ENCODE measurements at regions not wholly inside any gene's neighbourhood (a gene's known extent, or its start where the extent isn't known, plus 50 kb on each side); places are given as distances from the start of the nearest gene placed in this dataset.

DNA sequence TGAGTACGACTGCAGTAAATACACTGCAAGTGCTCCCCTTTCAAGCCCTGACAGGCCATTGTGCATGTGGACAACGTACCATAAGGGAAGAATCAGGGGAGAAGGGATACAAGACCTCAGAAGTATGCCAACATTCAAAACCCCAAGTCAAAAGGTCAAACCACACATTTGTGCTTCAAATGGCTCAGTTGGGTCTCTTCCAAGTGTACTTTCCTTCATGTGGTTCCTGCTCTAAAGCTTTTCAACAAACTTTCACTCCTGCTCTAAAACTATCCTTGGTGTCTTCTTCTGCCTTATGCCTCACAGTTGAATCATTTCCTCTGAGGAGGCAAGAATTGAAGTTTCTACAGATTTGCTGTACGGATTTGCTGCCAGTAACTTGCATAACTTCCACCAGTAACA lies 305.7 kb upstream of the SLIT2 start:
- Histone ChIP-seq H3K27me3 (ENCODE audit: insufficient read depth, low read length) (no peaks in the 10 kb centered on the region), H3K27ac (ENCODE audit: low read depth, low read length) (no peak overlapping the region), H3K36me3 (ENCODE audit: insufficient read depth, low read length) (no peaks in the 10 kb centered on the region), H3K4me1 (ENCODE audit: insufficient read depth, low read length) (no peaks in the 10 kb centered on the region), H3K9me3 (ENCODE audit: control insufficient read depth in 1 of 2, low read length in 2 of 2) (no peaks in the 10 kb centered on the region), H3K4me3 (ENCODE audit: low read length in 2 of 2) (no peak overlapping the region)
- Mint-ChIP-seq H3K36me3 (no peaks in the 10 kb centered on the region), H3K27ac (no peak overlapping the region), H3K27me3 (no peaks in the 10 kb centered on the region), H3K4me3 (no peak overlapping the region), H3K4me1 (no peaks in the 10 kb centered on the region), H3K9me3 (peaks cover 0 to 17% (median 7%) of the 10 kb centered on the region in 8 donors)
- ChIA-PET CTCF (ENCODE audit: partially characterized antibody) (no interaction called here), POLR2A (ENCODE audit: partially characterized antibody) (no interaction called here)
- intact Hi-C loops (cut with micrococcal nuclease) = no loop called here
- DNase-seq = no peak

DNA sequence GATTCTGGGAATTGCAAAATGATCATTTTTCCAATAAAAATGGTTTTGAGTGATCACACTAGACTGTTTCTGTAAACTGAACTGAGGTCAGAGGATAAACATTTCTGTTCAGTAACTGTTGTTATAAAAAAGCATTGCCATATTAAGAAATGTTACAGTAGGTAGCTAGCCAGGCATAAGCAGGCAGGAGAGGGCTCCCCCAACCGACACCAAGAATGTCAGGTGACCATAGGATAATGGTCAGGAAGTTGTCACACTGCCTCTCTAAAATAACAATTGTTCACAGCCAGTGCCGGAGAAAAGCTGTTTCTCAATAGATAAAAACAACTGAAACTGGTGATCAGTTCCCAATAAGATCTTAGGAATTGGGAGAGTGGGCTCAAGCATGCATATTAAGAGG lies 306.2 kb upstream of the SLIT2 start:
- Mint-ChIP-seq H3K27ac (no peak overlapping the region), H3K36me3 (no peaks in the 10 kb centered on the region), H3K9me3 (peaks cover 0 to 17% (median 8%) of the 10 kb centered on the region in 8 donors), H3K4me1 (no peaks in the 10 kb centered on the region), H3K4me3 (no peak overlapping the region), H3K27me3 (no peaks in the 10 kb centered on the region)
- no peaks in the 10 kb centered on the region for H3K9me3 ChIP-seq (ENCODE audit: control insufficient read depth in 1 of 2, low read length in 2 of 2)
- intact Hi-C loops (cut with micrococcal nuclease) = no loop called here
- H3K36me3 ChIP-seq (ENCODE audit: insufficient read depth, low read length) = no peaks in the 10 kb centered on the region
- H3K4me3 ChIP-seq (ENCODE audit: low read length in 2 of 2) = no peak overlapping the region
- H3K4me1 ChIP-seq (ENCODE audit: insufficient read depth, low read length) = no peaks in the 10 kb centered on the region
- POLR2A ChIA-PET (ENCODE audit: partially characterized antibody) = no interaction called here
- no peak for DNase-seq
- no peak overlapping the region for H3K27ac ChIP-seq (ENCODE audit: low read depth, low read length)
- CTCF ChIA-PET (ENCODE audit: partially characterized antibody) = no interaction called here
- no peaks in the 10 kb centered on the region for H3K27me3 ChIP-seq (ENCODE audit: insufficient read depth, low read length)

DNA sequence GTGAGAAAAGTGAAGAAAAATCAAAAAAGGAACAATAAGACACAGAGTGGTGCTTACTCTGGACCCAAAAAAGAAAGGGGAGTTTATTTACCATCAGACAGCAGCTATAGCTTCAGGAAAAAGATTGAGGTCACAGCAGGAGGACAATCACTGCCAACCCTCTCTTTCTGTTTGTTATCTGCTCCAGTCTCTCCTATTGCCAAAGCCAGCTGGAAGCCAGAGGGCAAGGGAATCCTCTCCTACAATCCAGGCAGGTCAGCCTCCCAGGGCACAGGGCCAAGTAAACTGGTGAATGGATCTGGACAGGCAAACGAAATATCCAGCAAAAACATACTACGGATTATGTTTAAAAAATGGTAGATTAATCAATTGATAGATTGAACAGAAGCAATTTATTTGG lies 306.9 kb upstream of the SLIT2 start:
- peaks cover 0 to 17% (median 8%) of the 10 kb centered on the region in 8 donors for H3K9me3 Mint-ChIP-seq
- Histone ChIP-seq H3K27ac (ENCODE audit: low read depth, low read length) (no peak overlapping the region), H3K36me3 (ENCODE audit: insufficient read depth, low read length) (no peaks in the 10 kb centered on the region), H3K27me3 (ENCODE audit: insufficient read depth, low read length) (no peaks in the 10 kb centered on the region), H3K4me3 (ENCODE audit: low read length in 2 of 2) (no peak overlapping the region), H3K4me1 (ENCODE audit: insufficient read depth, low read length) (no peaks in the 10 kb centered on the region), H3K9me3 (ENCODE audit: control insufficient read depth in 1 of 2, low read length in 2 of 2) (no peaks in the 10 kb centered on the region)
- no peaks in the 10 kb centered on the region for H3K27me3 Mint-ChIP-seq
- POLR2A ChIA-PET (ENCODE audit: partially characterized antibody) = no interaction called here
- no peak overlapping the region for H3K27ac Mint-ChIP-seq
- intact Hi-C loops (cut with micrococcal nuclease) = no loop called here
- DNase-seq = no peak
- H3K4me3 Mint-ChIP-seq = no peak overlapping the region
- no peaks in the 10 kb centered on the region for H3K36me3 Mint-ChIP-seq
- CTCF ChIA-PET (ENCODE audit: partially characterized antibody) = no interaction called here
- H3K4me1 Mint-ChIP-seq = no peaks in the 10 kb centered on the region

DNA sequence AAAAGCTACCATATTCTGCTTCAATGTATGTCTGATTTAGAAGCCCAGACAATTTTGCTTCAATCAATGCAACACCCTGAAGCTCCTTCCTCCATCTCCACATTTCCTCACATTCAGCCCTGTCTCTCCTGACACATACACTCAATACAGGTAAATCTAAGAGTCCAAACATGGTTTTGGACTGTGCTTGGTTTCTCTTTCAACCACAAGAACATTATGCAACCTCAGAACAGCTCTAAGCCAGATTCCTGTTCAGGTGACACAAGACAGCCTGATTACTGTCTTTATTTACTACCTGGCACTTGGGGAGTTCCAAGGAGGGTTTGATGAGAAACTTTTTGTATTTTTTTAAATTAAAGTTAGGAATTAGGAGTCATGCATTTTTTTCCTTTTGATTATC lies 307.5 kb upstream of the SLIT2 start:
- no peaks in the 10 kb centered on the region for H3K27me3 Mint-ChIP-seq
- intact Hi-C loops (cut with micrococcal nuclease) = no loop called here
- no peaks in the 10 kb centered on the region for H3K36me3 Mint-ChIP-seq
- no peaks in the 10 kb centered on the region for H3K4me1 Mint-ChIP-seq
- Histone ChIP-seq H3K27me3 (ENCODE audit: insufficient read depth, low read length) (no peaks in the 10 kb centered on the region), H3K27ac (ENCODE audit: low read depth, low read length) (no peak overlapping the region), H3K9me3 (ENCODE audit: control insufficient read depth in 1 of 2, low read length in 2 of 2) (no peaks in the 10 kb centered on the region), H3K36me3 (ENCODE audit: insufficient read depth, low read length) (no peaks in the 10 kb centered on the region), H3K4me1 (ENCODE audit: insufficient read depth, low read length) (no peaks in the 10 kb centered on the region), H3K4me3 (ENCODE audit: low read length in 2 of 2) (no peak overlapping the region)
- H3K9me3 Mint-ChIP-seq = peaks cover 0 to 17% (median 8%) of the 10 kb centered on the region in 8 donors
- H3K4me3 Mint-ChIP-seq = no peak overlapping the region
- DNase-seq = no peak
- no peak overlapping the region for H3K27ac Mint-ChIP-seq
- POLR2A ChIA-PET (ENCODE audit: partially characterized antibody) = no interaction called here
- CTCF ChIA-PET (ENCODE audit: partially characterized antibody) = no interaction called here

DNA sequence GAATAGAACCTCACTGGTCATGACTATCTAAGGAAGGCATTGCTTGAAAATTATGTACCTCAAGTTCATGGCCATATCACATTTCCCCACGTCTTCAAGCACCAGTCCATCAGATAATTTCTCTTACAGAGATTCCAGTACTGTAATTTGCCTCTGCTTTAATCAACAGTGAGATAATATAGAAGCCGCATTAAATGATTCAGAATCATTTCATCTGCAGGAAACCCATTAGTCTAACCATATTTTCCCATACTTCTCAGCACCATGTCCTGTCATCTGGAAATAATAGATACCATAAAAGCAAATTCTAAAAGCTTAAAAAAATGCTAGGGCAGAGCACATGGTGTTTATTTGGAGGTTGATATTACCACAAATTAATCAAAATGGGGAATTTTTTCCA lies 310.3 kb upstream of the SLIT2 start:
- H3K4me3 Mint-ChIP-seq = no peak overlapping the region
- Histone ChIP-seq H3K36me3 (ENCODE audit: insufficient read depth, low read length) (no peaks in the 10 kb centered on the region), H3K4me1 (ENCODE audit: insufficient read depth, low read length) (no peaks in the 10 kb centered on the region), H3K27ac (ENCODE audit: low read depth, low read length) (no peak overlapping the region), H3K9me3 (ENCODE audit: control insufficient read depth in 1 of 2, low read length in 2 of 2) (no peaks in the 10 kb centered on the region), H3K27me3 (ENCODE audit: insufficient read depth, low read length) (no peaks in the 10 kb centered on the region), H3K4me3 (ENCODE audit: low read length in 2 of 2) (no peak overlapping the region)
- H3K4me1 Mint-ChIP-seq = no peaks in the 10 kb centered on the region
- no peaks in the 10 kb centered on the region for H3K27me3 Mint-ChIP-seq
- no peak overlapping the region for H3K27ac Mint-ChIP-seq
- DNase-seq = no peak
- H3K36me3 Mint-ChIP-seq = no peaks in the 10 kb centered on the region
- H3K9me3 Mint-ChIP-seq = peaks cover 0 to 9% (median 6%) of the 10 kb centered on the region in 8 donors
- intact Hi-C loops (cut with micrococcal nuclease) = no loop called here
- ChIA-PET POLR2A (ENCODE audit: partially characterized antibody) (no interaction called here), CTCF (ENCODE audit: partially characterized antibody) (no interaction called here)

DNA sequence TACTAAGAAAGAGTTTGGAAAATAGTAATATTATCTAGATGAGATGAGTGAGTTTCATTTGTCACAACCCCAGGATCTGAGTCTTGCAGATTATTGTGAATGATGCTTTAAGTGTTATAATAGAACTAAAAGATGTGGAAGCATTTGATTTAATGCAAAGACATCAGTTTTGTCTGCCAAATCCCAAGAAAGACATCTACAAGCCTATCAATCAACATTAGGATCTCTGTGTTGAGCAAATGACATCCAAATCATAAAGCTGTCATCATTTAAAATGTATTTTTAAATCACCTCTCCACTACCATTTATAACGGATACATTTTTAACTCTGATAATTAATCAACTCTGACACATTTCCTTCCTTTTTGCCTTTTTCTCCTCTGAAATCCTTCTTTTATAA lies 310.8 kb upstream of the SLIT2 start:
- H3K27me3 Mint-ChIP-seq = no peaks in the 10 kb centered on the region

DNA sequence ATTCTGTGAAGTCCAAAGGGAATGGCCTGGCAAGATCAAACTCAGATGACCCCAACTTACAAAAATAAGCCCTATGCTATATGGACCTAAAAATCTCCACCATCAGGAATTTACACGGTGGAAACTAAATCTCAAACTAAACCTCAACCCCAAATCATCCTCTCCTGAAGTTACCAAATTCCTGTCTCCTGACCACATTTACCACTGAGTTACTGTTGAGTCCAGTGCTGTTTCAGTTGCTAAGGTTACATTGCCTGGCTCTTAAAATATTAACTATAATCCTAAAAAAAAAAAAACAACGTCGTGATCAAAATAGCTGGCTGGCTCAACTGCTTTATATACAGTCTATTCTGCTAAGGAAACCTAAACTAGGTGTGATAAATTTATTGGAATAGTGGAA lies 315.2 kb upstream of the SLIT2 start:
- no peak overlapping the region for H3K27ac Mint-ChIP-seq
- H3K27me3 Mint-ChIP-seq = no peaks in the 10 kb centered on the region
- no peaks in the 10 kb centered on the region for H3K9me3 ChIP-seq (ENCODE audit: control insufficient read depth in 1 of 2, low read length in 2 of 2)
- H3K27ac ChIP-seq (ENCODE audit: low read depth, low read length) = no peak overlapping the region
- H3K9me3 Mint-ChIP-seq = peaks cover 0 to 11% (median 3%) of the 10 kb centered on the region in 8 donors
- intact Hi-C loops (cut with micrococcal nuclease) = no loop called here
- H3K4me1 ChIP-seq (ENCODE audit: insufficient read depth, low read length) = no peaks in the 10 kb centered on the region
- H3K4me1 Mint-ChIP-seq = no peaks in the 10 kb centered on the region
- no peaks in the 10 kb centered on the region for H3K36me3 ChIP-seq (ENCODE audit: insufficient read depth, low read length)
- H3K4me3 ChIP-seq (ENCODE audit: low read length in 2 of 2) = no peak overlapping the region
- DNase-seq = no peak
- no peaks in the 10 kb centered on the region for H3K36me3 Mint-ChIP-seq
- ChIA-PET POLR2A (ENCODE audit: partially characterized antibody) (no interaction called here), CTCF (ENCODE audit: partially characterized antibody) (no interaction called here)
- H3K27me3 ChIP-seq (ENCODE audit: insufficient read depth, low read length) = no peaks in the 10 kb centered on the region
- H3K4me3 Mint-ChIP-seq = no peak overlapping the region

More for the DNA sequence above, 310.8 kb upstream of the SLIT2 start:
- H3K4me3 Mint-ChIP-seq = no peak overlapping the region
- no peak overlapping the region for H3K27ac Mint-ChIP-seq
- Histone ChIP-seq H3K27ac (ENCODE audit: low read depth, low read length) (no peak overlapping the region), H3K36me3 (ENCODE audit: insufficient read depth, low read length) (no peaks in the 10 kb centered on the region), H3K27me3 (ENCODE audit: insufficient read depth, low read length) (no peaks in the 10 kb centered on the region), H3K9me3 (ENCODE audit: control insufficient read depth in 1 of 2, low read length in 2 of 2) (no peaks in the 10 kb centered on the region), H3K4me1 (ENCODE audit: insufficient read depth, low read length) (no peaks in the 10 kb centered on the region), H3K4me3 (ENCODE audit: low read length in 2 of 2) (no peak overlapping the region)
- POLR2A ChIA-PET (ENCODE audit: partially characterized antibody) = no interaction called here
- no peaks in the 10 kb centered on the region for H3K36me3 Mint-ChIP-seq
- CTCF ChIA-PET (ENCODE audit: partially characterized antibody) = no interaction called here
- H3K9me3 Mint-ChIP-seq = peaks cover 0 to 9% (median 6%) of the 10 kb centered on the region in 8 donors
- intact Hi-C loops (cut with micrococcal nuclease) = no loop called here
- no peaks in the 10 kb centered on the region for H3K4me1 Mint-ChIP-seq
- no peak for DNase-seq

DNA sequence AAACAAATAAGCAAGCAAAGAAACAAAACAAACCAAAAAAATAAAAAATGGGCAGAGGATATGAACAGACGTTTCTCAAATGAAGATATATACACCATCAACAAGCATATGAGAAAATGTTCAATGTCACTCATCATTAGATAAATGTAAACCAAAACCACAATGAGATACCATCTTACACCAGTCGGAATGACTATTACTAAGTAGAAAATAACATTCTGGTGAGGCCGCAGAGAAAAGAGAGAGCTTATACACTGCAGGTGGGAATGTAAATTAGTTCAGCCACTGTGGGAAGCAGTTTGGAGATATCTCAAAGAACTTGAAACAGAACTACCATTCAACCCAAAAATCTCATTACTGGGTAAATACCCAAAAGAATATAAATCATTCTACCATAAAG lies 321.0 kb upstream of the SLIT2 start:
- intact Hi-C loops (cut with micrococcal nuclease) = no loop called here
- ChIA-PET CTCF (ENCODE audit: partially characterized antibody) (no interaction called here), POLR2A (ENCODE audit: partially characterized antibody) (no interaction called here)
- H3K4me3 Mint-ChIP-seq = peak overlapping the region in 1 of 8 donors; percentile 22
- H3K9me3 ChIP-seq (ENCODE audit: control insufficient read depth in 1 of 2, low read length in 2 of 2) = no peaks in the 10 kb centered on the region
- peaks cover 0 to 10% (median 7%) of the 10 kb centered on the region in 8 donors for H3K9me3 Mint-ChIP-seq
- H3K27me3 ChIP-seq (ENCODE audit: insufficient read depth, low read length) = no peaks in the 10 kb centered on the region
- H3K36me3 ChIP-seq (ENCODE audit: insufficient read depth, low read length) = no peaks in the 10 kb centered on the region
- no peaks in the 10 kb centered on the region for H3K4me1 ChIP-seq (ENCODE audit: insufficient read depth, low read length)
- no peak for DNase-seq
- H3K36me3 Mint-ChIP-seq = no peaks in the 10 kb centered on the region
- no peak overlapping the region for H3K4me3 ChIP-seq (ENCODE audit: low read length in 2 of 2)
- H3K27ac ChIP-seq (ENCODE audit: low read depth, low read length) = no peak overlapping the region
- H3K27ac Mint-ChIP-seq = no peak overlapping the region
- H3K27me3 Mint-ChIP-seq = no peaks in the 10 kb centered on the region
- H3K4me1 Mint-ChIP-seq = no peaks in the 10 kb centered on the region

All from CD4-positive, alpha-beta memory T cell (primary cell).